ENCODE measurements at regions not wholly inside any gene's neighbourhood (a gene's known extent, or its start where the extent isn't known, plus 50 kb on each side); places are given as distances from the start of the nearest gene placed in this dataset.

DNA sequence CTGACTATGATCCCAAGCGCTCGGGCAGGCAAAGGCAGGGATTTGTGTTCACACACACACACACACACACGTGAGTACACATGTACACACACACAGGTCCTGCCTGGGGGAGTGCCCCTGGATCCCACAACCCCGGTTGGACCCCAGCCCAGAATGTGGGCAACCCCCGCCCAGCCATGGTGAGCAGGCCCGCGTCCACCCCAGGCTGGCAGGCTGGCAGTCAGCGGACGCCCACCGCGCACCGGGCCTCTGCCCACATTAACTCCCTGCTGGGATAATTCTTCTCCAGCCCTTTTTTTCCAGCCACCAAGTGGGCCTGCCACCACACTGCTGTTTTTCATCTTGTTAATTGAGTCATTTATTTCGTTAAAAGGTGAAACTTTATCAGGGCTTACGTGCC is 256.2 kb downstream of the BCL11B start:
- BruUV-seq (replicated peaks), result no TSS peak
- in situ Hi-C loops (cut with HindIII; ENCODE audit: extremely low pct_ligation_motif_present, low pct_unique_long_range_greater_than_20kb) (no loop called here), intact Hi-C loops (cut with micrococcal nuclease; ENCODE audit: unreplicated experiment) (no loop called here)
- Histone ChIP-seq H3K79me2 (ENCODE audit: insufficient read depth, low read length) (no peaks in the 10 kb centered on the region), H3K9ac (ENCODE audit: insufficient read depth, low read depth, low read length) (no peak overlapping the region), H2AFZ (ENCODE audit: low read length) (no peak overlapping the region), H3K4me3 (replicated peaks in 1 of 3; ENCODE audit: insufficient read depth in 1 of 3, low read depth in 2 of 3, low read length in 3 of 3) (no peak overlapping the region), H4K20me1 (ENCODE audit: insufficient read depth, low read length) (no peaks in the 10 kb centered on the region), H3K4me1 (ENCODE audit: insufficient read depth, low read length) (no peaks in the 10 kb centered on the region), H3K9me3 (ENCODE audit: low read length) (no peaks in the 10 kb centered on the region), H3K4me2 (ENCODE audit: low read depth, low read length) (no peak overlapping the region), H3K27me3 (ENCODE audit: control insufficient read depth in 1 of 2, insufficient read depth in 2 of 2, low read length in 2 of 2) (peaks cover 0 to 2% of the 10 kb centered on the region in 2 experiments; a peak in 1 of 5 replicates), H3K36me3 (replicated peaks in 1 of 2; ENCODE audit: control insufficient read depth in 1 of 2, insufficient read depth in 2 of 2, low read length in 2 of 2) (no peaks in the 10 kb centered on the region), H3K27ac (ENCODE audit: extremely low read length, insufficient read depth, low read length) (no peak overlapping the region)
- DNase-seq (ENCODE audit: low spot score) (no peak), ATAC-seq (no peak), FAIRE-seq (no peak)
- 80% methylated on average over 7 of the region's 14 CpGs for WGBS (ENCODE audit: low lambda C conversion rate)
- CTCF ChIA-PET (ENCODE audit: low intra/inter-chr PET ratio, low total read pairs), result no interaction called here
- POLR2A ChIA-PET, result no interaction called here
- TF ChIP-seq ZNF138 (CRISPR knock-in tag; IDR thresholded peaks at IDR 0.05; ENCODE audit: low read depth) (no peak), ZNF850 (CRISPR knock-in tag; conservative IDR thresholded peaks at IDR 0.05) (no peak), MLLT10 (CRISPR knock-in tag; IDR thresholded peaks at IDR 0.05) (no peak), ZNF333 (CRISPR knock-in tag; IDR thresholded peaks at IDR 0.05; ENCODE audit: borderline replicate concordance) (no peak), ARHGAP35 (CRISPR knock-in tag; IDR thresholded peaks at IDR 0.05; ENCODE audit: borderline replicate concordance) (no peak), ONECUT2 (CRISPR knock-in tag; IDR thresholded peaks at IDR 0.05) (no peak), SMC3 (IDR thresholded peaks at IDR 0.05; ENCODE audit: low read length) (no peak), POGZ (CRISPR knock-in tag; IDR thresholded peaks at IDR 0.05) (no peak), NR0B2 (CRISPR knock-in tag; IDR thresholded peaks at IDR 0.05) (no peak), TBX3 (IDR thresholded peaks at IDR 0.05; ENCODE audit: borderline replicate concordance) (no peak)
- TF ChIP-seq, protein P1, sequence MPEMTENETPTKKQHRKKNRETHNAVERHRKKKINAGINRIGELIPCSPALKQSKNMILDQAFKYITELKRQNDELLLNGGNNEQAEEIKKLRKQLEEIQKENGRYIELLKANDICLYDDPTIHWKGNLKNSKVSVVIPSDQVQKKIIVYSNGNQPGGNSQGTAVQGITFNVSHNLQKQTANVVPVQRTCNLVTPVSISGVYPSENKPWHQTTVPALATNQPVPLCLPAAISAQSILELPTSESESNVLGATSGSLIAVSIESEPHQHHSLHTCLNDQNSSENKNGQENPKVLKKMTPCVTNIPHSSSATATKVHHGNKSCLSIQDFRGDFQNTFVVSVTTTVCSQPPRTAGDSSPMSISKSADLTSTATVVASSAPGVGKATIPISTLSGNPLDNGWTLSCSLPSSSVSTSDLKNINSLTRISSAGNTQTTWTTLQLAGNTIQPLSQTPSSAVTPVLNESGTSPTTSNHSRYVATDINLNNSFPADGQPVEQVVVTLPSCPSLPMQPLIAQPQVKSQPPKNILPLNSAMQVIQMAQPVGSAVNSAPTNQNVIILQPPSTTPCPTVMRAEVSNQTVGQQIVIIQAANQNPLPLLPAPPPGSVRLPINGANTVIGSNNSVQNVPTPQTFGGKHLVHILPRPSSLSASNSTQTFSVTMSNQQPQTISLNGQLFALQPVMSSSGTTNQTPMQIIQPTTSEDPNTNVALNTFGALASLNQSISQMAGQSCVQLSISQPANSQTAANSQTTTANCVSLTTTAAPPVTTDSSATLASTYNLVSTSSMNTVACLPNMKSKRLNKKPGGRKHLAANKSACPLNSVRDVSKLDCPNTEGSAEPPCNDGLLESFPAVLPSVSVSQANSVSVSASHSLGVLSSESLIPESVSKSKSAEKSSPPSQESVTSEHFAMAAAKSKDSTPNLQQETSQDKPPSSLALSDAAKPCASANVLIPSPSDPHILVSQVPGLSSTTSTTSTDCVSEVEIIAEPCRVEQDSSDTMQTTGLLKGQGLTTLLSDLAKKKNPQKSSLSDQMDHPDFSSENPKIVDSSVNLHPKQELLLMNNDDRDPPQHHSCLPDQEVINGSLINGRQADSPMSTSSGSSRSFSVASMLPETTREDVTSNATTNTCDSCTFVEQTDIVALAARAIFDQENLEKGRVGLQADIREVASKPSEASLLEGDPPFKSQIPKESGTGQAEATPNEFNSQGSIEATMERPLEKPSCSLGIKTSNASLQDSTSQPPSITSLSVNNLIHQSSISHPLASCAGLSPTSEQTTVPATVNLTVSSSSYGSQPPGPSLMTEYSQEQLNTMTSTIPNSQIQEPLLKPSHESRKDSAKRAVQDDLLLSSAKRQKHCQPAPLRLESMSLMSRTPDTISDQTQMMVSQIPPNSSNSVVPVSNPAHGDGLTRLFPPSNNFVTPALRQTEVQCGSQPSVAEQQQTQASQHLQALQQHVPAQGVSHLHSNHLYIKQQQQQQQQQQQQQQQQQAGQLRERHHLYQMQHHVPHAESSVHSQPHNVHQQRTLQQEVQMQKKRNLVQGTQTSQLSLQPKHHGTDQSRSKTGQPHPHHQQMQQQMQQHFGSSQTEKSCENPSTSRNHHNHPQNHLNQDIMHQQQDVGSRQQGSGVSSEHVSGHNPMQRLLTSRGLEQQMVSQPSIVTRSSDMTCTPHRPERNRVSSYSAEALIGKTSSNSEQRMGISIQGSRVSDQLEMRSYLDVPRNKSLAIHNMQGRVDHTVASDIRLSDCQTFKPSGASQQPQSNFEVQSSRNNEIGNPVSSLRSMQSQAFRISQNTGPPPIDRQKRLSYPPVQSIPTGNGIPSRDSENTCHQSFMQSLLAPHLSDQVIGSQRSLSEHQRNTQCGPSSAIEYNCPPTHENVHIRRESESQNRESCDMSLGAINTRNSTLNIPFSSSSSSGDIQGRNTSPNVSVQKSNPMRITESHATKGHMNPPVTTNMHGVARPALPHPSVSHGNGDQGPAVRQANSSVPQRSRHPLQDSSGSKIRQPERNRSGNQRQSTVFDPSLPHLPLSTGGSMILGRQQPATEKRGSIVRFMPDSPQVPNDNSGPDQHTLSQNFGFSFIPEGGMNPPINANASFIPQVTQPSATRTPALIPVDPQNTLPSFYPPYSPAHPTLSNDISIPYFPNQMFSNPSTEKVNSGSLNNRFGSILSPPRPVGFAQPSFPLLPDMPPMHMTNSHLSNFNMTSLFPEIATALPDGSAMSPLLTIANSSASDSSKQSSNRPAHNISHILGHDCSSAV (CRISPR knock-in tag; IDR thresholded peaks at IDR 0.05; ENCODE audit: borderline replicate concordance), result no peak

All from HepG2 (cell line).